IgD-negative memory B cell (primary cell): ENCODE measurements at regions not wholly inside any gene's neighbourhood (a gene's known extent, or its start where the extent isn't known, plus 50 kb on each side); places are given as distances from the start of the nearest gene placed in this dataset.
A peak's percentile ranks its signal among the peaks of the same experiment; 100 is the strongest.

Experiments
- H3K27ac Mint-ChIP-seq, 3 donors: one replicate each; pipeline ENCODE4 v1.8.0; 2020 to 2022; ENCODE audit warnings: mild to moderate bottlenecking in 3 of 3, mixed read lengths in 3 of 3, moderate library complexity in 1 of 3
- H3K27me3 Mint-ChIP-seq: one replicate; pipeline ENCODE4 v1.8.0; 2021; ENCODE audit warnings: mixed read lengths
- H3K36me3 Mint-ChIP-seq: one replicate; pipeline ENCODE4 v1.8.0; 2020; ENCODE audit warnings: mild to moderate bottlenecking, mixed read lengths
- H3K4me1 Mint-ChIP-seq, 3 donors: one replicate each; pipeline ENCODE4 v1.8.0; 2020 to 2022; ENCODE audit warnings: mixed read lengths in 3 of 3, mild to moderate bottlenecking in 1 of 3
- H3K4me3 Mint-ChIP-seq, 4 donors: one replicate each; pipeline ENCODE4 v1.8.0; 2020 to 2022; ENCODE audit warnings: mild to moderate bottlenecking in 4 of 4, mixed read lengths in 4 of 4, moderate library complexity in 3 of 4
- H3K9me3 Mint-ChIP-seq, 3 donors: one replicate each; pipeline ENCODE4 v1.8.0; 2020 to 2021; ENCODE audit warnings: mixed read lengths in 3 of 3, mild to moderate bottlenecking in 1 of 3

GRCh38 chr2:168354499-168354898 is 101.6 kb upstream of the CERS6 start:
- Mint-ChIP-seq H3K27ac (no peak overlapping the region), H3K27me3 (no peaks in the 10 kb centered on the region), H3K4me3 (no peak overlapping the region), H3K4me1 (peaks cover 0 to 9% (median 4%) of the 10 kb centered on the region in 3 donors), H3K9me3 (peaks cover 0 to 7% (median 6%) of the 10 kb centered on the region in 3 donors), H3K36me3 (no peaks in the 10 kb centered on the region)

GRCh38 chr2:168355121-168355520 is 101.0 kb upstream of the CERS6 start:
- H3K27me3 Mint-ChIP-seq = no peaks in the 10 kb centered on the region
- H3K4me1 Mint-ChIP-seq = peaks cover 0 to 9% (median 4%) of the 10 kb centered on the region in 3 donors
- H3K9me3 Mint-ChIP-seq = peaks cover 0 to 7% (median 6%) of the 10 kb centered on the region in 3 donors
- no peak overlapping the region for H3K27ac Mint-ChIP-seq
- H3K4me3 Mint-ChIP-seq = no peak overlapping the region
- no peaks in the 10 kb centered on the region for H3K36me3 Mint-ChIP-seq

GRCh38 chr2:168355779-168356476 is 100.1 kb upstream of the CERS6 start:
- no peaks in the 10 kb centered on the region for H3K27me3 Mint-ChIP-seq
- H3K9me3 Mint-ChIP-seq = peaks cover 0 to 7% (median 6%) of the 10 kb centered on the region in 3 donors
- H3K4me3 Mint-ChIP-seq = peak overlapping the region in 1 of 4 donors; percentile 11
- H3K36me3 Mint-ChIP-seq = no peaks in the 10 kb centered on the region
- peaks cover 0 to 9% (median 4%) of the 10 kb centered on the region in 3 donors for H3K4me1 Mint-ChIP-seq
- H3K27ac Mint-ChIP-seq = no peak overlapping the region

GRCh38 chr2:168356477-168356835 is 99.6 kb upstream of the CERS6 start:
- H3K4me3 Mint-ChIP-seq = no peak overlapping the region
- peaks cover 0 to 9% (median 4%) of the 10 kb centered on the region in 3 donors for H3K4me1 Mint-ChIP-seq
- no peak overlapping the region for H3K27ac Mint-ChIP-seq
- peaks cover 0 to 7% (median 6%) of the 10 kb centered on the region in 3 donors for H3K9me3 Mint-ChIP-seq
- H3K36me3 Mint-ChIP-seq = peaks cover 1% of the 10 kb centered on the region
- no peaks in the 10 kb centered on the region for H3K27me3 Mint-ChIP-seq

DNA sequence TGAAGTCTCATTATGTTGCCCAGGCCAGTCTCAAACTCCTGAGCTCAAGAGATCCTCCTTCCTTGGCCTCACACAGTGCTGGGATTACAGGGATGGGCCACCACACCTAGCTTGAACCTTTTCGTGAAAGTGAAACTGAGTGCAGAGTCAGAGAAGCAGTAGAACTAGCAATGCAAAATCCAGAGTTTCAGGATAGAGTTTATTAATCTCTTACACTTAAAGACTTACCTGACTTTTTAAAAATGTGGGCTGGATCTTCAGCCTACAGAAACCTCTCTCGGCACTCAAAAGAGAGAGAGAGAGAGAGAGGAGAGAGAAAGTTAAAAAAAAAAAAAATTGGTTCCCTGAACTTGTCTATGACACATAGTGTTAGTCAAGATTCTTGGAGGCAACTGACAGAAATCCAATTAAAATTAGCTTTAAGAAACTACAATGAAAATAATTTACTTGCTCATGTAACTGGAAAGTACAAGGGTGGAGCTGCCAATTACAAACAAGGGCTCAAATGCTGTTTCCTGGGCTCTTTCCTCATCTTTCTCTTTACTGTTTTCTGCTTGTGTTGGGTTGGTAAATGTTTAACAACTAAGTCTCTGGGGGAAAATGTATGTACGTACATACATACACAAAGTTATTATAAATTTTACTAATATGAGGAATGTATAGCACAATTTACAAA is 98.1 kb upstream of the CERS6 start:
- H3K4me3 Mint-ChIP-seq = no peak overlapping the region
- peaks cover 3% of the 10 kb centered on the region for H3K36me3 Mint-ChIP-seq
- no peak overlapping the region for H3K27ac Mint-ChIP-seq
- H3K9me3 Mint-ChIP-seq = peaks cover 0 to 6% (median 6%) of the 10 kb centered on the region in 3 donors
- H3K27me3 Mint-ChIP-seq = no peaks in the 10 kb centered on the region
- H3K4me1 Mint-ChIP-seq = peaks cover 0 to 9% (median 4%) of the 10 kb centered on the region in 3 donors

- Mint-ChIP-seq H3K4me3 (no peak overlapping the region), H3K4me1 (peaks cover 0 to 12% (median 4%) of the 10 kb centered on the region in 3 donors), H3K36me3 (peaks cover 3% of the 10 kb centered on the region), H3K27me3 (no peaks in the 10 kb centered on the region), H3K9me3 (peaks cover 0 to 2% (median 0%) of the 10 kb centered on the region in 3 donors), H3K27ac (no peak overlapping the region)
Measured at GRCh38 chr2:168359082-168359481, 97.0 kb upstream of the CERS6 start.

- peaks cover 0 to 1% (median 0%) of the 10 kb centered on the region in 3 donors for H3K9me3 Mint-ChIP-seq
Measured at GRCh38 chr2:168363347-168364092, 92.6 kb upstream of the CERS6 start.

GRCh38 chr2:168365094-168365621 is 90.9 kb upstream of the CERS6 start:
- no peaks in the 10 kb centered on the region for H3K9me3 Mint-ChIP-seq
- H3K36me3 Mint-ChIP-seq = peaks cover 3% of the 10 kb centered on the region
- H3K4me3 Mint-ChIP-seq = no peak overlapping the region
- no peaks in the 10 kb centered on the region for H3K27me3 Mint-ChIP-seq
- H3K4me1 Mint-ChIP-seq = peaks cover 0 to 2% (median 0%) of the 10 kb centered on the region in 3 donors
- no peak overlapping the region for H3K27ac Mint-ChIP-seq

More at GRCh38 chr2:168363347-168364092, 92.6 kb upstream of the CERS6 start:
- no peak overlapping the region for H3K4me3 Mint-ChIP-seq
- H3K4me1 Mint-ChIP-seq = peaks cover 0 to 8% (median 0%) of the 10 kb centered on the region in 3 donors
- no peaks in the 10 kb centered on the region for H3K27me3 Mint-ChIP-seq
- H3K36me3 Mint-ChIP-seq = peaks cover 3% of the 10 kb centered on the region
- no peak overlapping the region for H3K27ac Mint-ChIP-seq

- Mint-ChIP-seq H3K4me1 (peaks cover 1 to 4% (median 3%) of the 10 kb centered on the region in 3 donors), H3K36me3 (no peaks in the 10 kb centered on the region), H3K27me3 (peaks cover 3% of the 10 kb centered on the region), H3K9me3 (peaks cover 0 to 5% (median 4%) of the 10 kb centered on the region in 3 donors), H3K4me3 (no peak overlapping the region), H3K27ac (no peak overlapping the region)
Measured at GRCh38 chr2:168369031-168369430, 87.0 kb upstream of the CERS6 start.

DNA sequence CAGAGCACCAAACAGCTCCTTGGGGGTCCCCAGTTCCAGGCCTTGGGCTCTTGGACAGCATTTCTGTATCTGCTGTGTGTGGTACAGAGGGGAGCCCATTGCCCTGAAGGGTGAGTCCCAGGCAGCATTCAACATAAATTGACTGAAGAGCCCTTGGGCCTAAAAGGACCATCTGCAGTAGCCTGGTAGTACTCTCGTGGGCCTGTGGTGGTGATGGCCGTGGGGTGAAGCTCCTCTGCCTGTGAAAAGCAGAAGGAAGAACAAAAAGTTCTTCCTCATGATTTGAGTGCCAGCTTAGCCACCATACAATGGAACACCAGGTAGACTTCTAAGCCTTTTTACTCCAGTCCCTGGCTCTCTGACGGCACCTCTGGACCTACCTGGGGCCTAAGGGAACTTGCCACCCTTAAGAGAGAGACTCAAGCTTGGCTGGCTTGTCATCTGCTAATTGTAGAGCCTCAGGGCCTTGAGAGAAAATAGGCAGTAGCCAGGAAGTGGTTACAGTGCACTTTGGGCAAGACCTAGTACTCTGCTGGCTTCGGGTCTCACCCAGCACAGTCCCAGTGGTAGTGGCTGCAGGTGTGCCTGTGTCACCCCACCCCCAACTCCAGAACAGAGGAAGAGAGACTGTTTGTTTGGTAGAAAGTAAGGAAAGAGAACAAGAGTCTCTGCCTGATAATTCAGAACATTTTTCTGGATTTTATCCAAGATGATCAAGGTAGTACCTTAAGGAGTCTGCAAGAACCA is 84.6 kb upstream of the CERS6 start:
- Mint-ChIP-seq H3K4me1 (peaks cover 1 to 4% (median 3%) of the 10 kb centered on the region in 3 donors), H3K4me3 (peak overlapping the region in 1 of 4 donors; percentile 82), H3K9me3 (peaks cover 2 to 6% (median 5%) of the 10 kb centered on the region in 3 donors), H3K27me3 (peaks cover 3% of the 10 kb centered on the region), H3K27ac (peak overlapping the region in 1 of 3 donors; percentile 15), H3K36me3 (no peaks in the 10 kb centered on the region)

- Mint-ChIP-seq H3K27ac (no peak overlapping the region), H3K4me1 (peaks cover 1 to 4% (median 3%) of the 10 kb centered on the region in 3 donors), H3K4me3 (no peak overlapping the region), H3K9me3 (peaks cover 4 to 10% (median 6%) of the 10 kb centered on the region in 3 donors), H3K27me3 (peaks cover 5% of the 10 kb centered on the region), H3K36me3 (no peaks in the 10 kb centered on the region)
Measured at GRCh38 chr2:168373468-168373867, 82.6 kb upstream of the CERS6 start.

DNA sequence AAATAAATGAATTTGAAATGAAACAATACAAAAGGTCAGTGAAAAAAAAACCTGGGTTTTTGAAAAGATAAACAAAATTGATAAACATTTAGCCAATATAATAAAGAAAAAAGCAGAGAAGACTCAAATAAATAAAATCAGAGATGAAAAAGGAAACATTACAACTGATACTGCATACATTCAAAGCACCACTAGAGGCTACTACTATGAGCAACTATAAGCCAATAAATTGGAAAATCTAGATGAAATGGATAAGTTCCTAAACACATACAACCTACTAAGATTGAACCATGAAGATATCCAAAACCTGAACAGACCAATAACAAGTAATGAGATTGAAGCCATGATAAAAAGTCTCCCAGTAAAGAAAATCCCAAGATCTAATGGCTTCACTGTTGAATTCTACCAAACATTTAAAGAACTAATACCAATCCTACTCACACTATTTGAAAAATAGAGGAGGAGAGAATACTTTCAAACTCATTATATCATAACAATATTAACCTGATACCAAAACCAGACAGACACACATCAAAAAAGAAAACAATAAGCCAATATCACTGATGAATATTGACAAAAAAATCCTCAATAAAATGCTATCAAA is 80.8 kb upstream of the CERS6 start:
- H3K36me3 Mint-ChIP-seq = no peaks in the 10 kb centered on the region
- H3K27ac Mint-ChIP-seq = no peak overlapping the region
- no peak overlapping the region for H3K4me3 Mint-ChIP-seq
- peaks cover 4 to 10% (median 6%) of the 10 kb centered on the region in 3 donors for H3K9me3 Mint-ChIP-seq
- peaks cover 6% of the 10 kb centered on the region for H3K27me3 Mint-ChIP-seq
- peaks cover 1 to 4% (median 3%) of the 10 kb centered on the region in 3 donors for H3K4me1 Mint-ChIP-seq

- Mint-ChIP-seq H3K9me3 (peaks cover 2 to 5% (median 4%) of the 10 kb centered on the region in 3 donors), H3K27ac (peak overlapping the region in 1 of 3 donors; percentile 18), H3K36me3 (no peaks in the 10 kb centered on the region), H3K4me3 (no peak overlapping the region), H3K4me1 (no peaks in the 10 kb centered on the region), H3K27me3 (peaks cover 5% of the 10 kb centered on the region)
Measured at GRCh38 chr2:168378960-168379669, 77.0 kb upstream of the CERS6 start.
